Dendritic cell treated with granulocyte-macrophage colony-stimulating factor and Interleukin-4, amounts not matched to agents 40 ng/mL and 50 ng/mL, for 4 days (primary cell): ENCODE measurements at regions not wholly inside any gene's neighbourhood (a gene's known extent, or its start where the extent isn't known, plus 50 kb on each side); places are given as distances from the start of the nearest gene placed in this dataset.
"Not testable (repeated sequence)": the region's sequence is repeated elsewhere in the genome, so short reads cannot be mapped to it uniquely, and the experiment has no call there.

Experiments used
- H3K27ac Mint-ChIP-seq: one replicate; pipeline ENCODE4 v1.8.0; 2022; ENCODE audit warnings: mild to moderate bottlenecking, mixed read lengths
- H3K27me3 Mint-ChIP-seq: one replicate; pipeline ENCODE4 v1.8.0; 2022; ENCODE audit warnings: mild to moderate bottlenecking, mixed read lengths
- H3K36me3 Mint-ChIP-seq: one replicate; pipeline ENCODE4 v1.8.0; 2022; ENCODE audit warnings: low read depth, mixed read lengths
- H3K4me1 Mint-ChIP-seq: one replicate; pipeline ENCODE4 v1.8.0; 2022; ENCODE audit warnings: low read depth, mixed read lengths
- H3K4me3 Mint-ChIP-seq: one replicate; pipeline ENCODE4 v1.8.0; 2022; ENCODE audit warnings: mild to moderate bottlenecking, moderate library complexity, mixed read lengths
- H3K9me3 Mint-ChIP-seq: one replicate; pipeline ENCODE4 v1.8.0; 2022; ENCODE audit warnings: mixed read lengths
- intact Hi-C: fragments of 100-400 bp; cut with micrococcal nuclease; formaldehyde crosslinking; loops from one replicate; pipeline ENCODE4 v1.15.0; 2022

- H3K27ac Mint-ChIP-seq: no peak overlapping the region
- H3K9me3 Mint-ChIP-seq: no peaks in the 10 kb centered on the region
- H3K4me1 Mint-ChIP-seq: no peaks in the 10 kb centered on the region
- H3K27me3 Mint-ChIP-seq: no peaks in the 10 kb centered on the region
- intact Hi-C loops: no loop called here
- H3K36me3 Mint-ChIP-seq: no peaks in the 10 kb centered on the region
- no peak overlapping the region for H3K4me3 Mint-ChIP-seq
Observed at GRCh38 chr7:94706996-94707740, 51.2 kb upstream of the SGCE start.

- H3K36me3 Mint-ChIP-seq: no peaks in the 10 kb centered on the region
- no peaks in the 10 kb centered on the region for H3K27me3 Mint-ChIP-seq
- H3K4me1 Mint-ChIP-seq: no peaks in the 10 kb centered on the region
- no peak overlapping the region for H3K4me3 Mint-ChIP-seq
- H3K27ac Mint-ChIP-seq: no peak overlapping the region
- H3K9me3 Mint-ChIP-seq: no peaks in the 10 kb centered on the region
- intact Hi-C loops: no loop called here
Observed at GRCh38 chr7:94710256-94710655, 54.3 kb upstream of the SGCE start.

- H3K36me3 Mint-ChIP-seq, H3K27ac Mint-ChIP-seq, H3K4me3 Mint-ChIP-seq, H3K4me1 Mint-ChIP-seq, H3K27me3 Mint-ChIP-seq, intact Hi-C loops: not testable (repeated sequence)
- H3K9me3 Mint-ChIP-seq: peaks cover 34% of the 10 kb centered on the region
Observed at GRCh38 chr7:94722360-94722759, 66.4 kb upstream of the SGCE start.

GRCh38 chr7:94728893-94729292 lies 73.0 kb upstream of the SGCE start:
- H3K36me3 Mint-ChIP-seq, H3K27me3 Mint-ChIP-seq, H3K4me1 Mint-ChIP-seq, intact Hi-C loops, H3K27ac Mint-ChIP-seq, H3K4me3 Mint-ChIP-seq: not testable (repeated sequence)
- H3K9me3 Mint-ChIP-seq: peaks cover 68% of the 10 kb centered on the region

- Mint-ChIP-seq H3K4me3 (no peak overlapping the region), H3K4me1 (no peaks in the 10 kb centered on the region), H3K27ac (no peak overlapping the region), H3K27me3 (no peaks in the 10 kb centered on the region), H3K9me3 (peaks cover under 1% of the 10 kb centered on the region), H3K36me3 (no peaks in the 10 kb centered on the region)
- intact Hi-C loops: no loop called here
Observed at GRCh38 chr7:94738071-94738470, 82.1 kb upstream of the SGCE start.

- no peaks in the 10 kb centered on the region for H3K9me3 Mint-ChIP-seq
- H3K36me3 Mint-ChIP-seq: no peaks in the 10 kb centered on the region
- no peaks in the 10 kb centered on the region for H3K27me3 Mint-ChIP-seq
- no peak overlapping the region for H3K27ac Mint-ChIP-seq
- intact Hi-C loops: no loop called here
- no peak overlapping the region for H3K4me3 Mint-ChIP-seq
- H3K4me1 Mint-ChIP-seq: no peaks in the 10 kb centered on the region
Observed at GRCh38 chr7:94739180-94739579, 83.2 kb upstream of the SGCE start.

GRCh38 chr7:94740509-94740908 lies 84.6 kb upstream of the SGCE start:
- Mint-ChIP-seq H3K4me1 (no peaks in the 10 kb centered on the region), H3K27me3 (no peaks in the 10 kb centered on the region), H3K27ac (no peak overlapping the region), H3K9me3 (no peaks in the 10 kb centered on the region), H3K4me3 (no peak overlapping the region), H3K36me3 (no peaks in the 10 kb centered on the region)
- intact Hi-C loops: no loop called here

- H3K9me3 Mint-ChIP-seq: no peaks in the 10 kb centered on the region
Observed at GRCh38 chr7:94741179-94741578, 85.2 kb upstream of the SGCE start.

GRCh38 chr7:94748376-94748775 lies 92.4 kb upstream of the SGCE start:
- Mint-ChIP-seq H3K36me3 (no peaks in the 10 kb centered on the region), H3K4me1 (no peaks in the 10 kb centered on the region), H3K27me3 (no peaks in the 10 kb centered on the region), H3K4me3 (no peak overlapping the region), H3K9me3 (peaks cover 24% of the 10 kb centered on the region), H3K27ac (no peak overlapping the region)
- intact Hi-C loops: no loop called here

More at GRCh38 chr7:94741179-94741578, 85.2 kb upstream of the SGCE start:
- no peak overlapping the region for H3K27ac Mint-ChIP-seq
- H3K36me3 Mint-ChIP-seq: no peaks in the 10 kb centered on the region
- H3K4me3 Mint-ChIP-seq: no peak overlapping the region
- intact Hi-C loops: no loop called here
- H3K4me1 Mint-ChIP-seq: no peaks in the 10 kb centered on the region
- no peaks in the 10 kb centered on the region for H3K27me3 Mint-ChIP-seq

GRCh38 chr7:94760446-94761100 lies 104.6 kb upstream of the SGCE start:
- no peaks in the 10 kb centered on the region for H3K36me3 Mint-ChIP-seq
- intact Hi-C loops: no loop called here
- H3K4me1 Mint-ChIP-seq: no peaks in the 10 kb centered on the region
- no peak overlapping the region for H3K4me3 Mint-ChIP-seq
- H3K27ac Mint-ChIP-seq: no peak overlapping the region
- H3K9me3 Mint-ChIP-seq: peaks cover 29% of the 10 kb centered on the region
- no peaks in the 10 kb centered on the region for H3K27me3 Mint-ChIP-seq

GRCh38 chr7:94761451-94761850 lies 105.5 kb upstream of the SGCE start:
- Mint-ChIP-seq H3K27ac (no peak overlapping the region), H3K36me3 (no peaks in the 10 kb centered on the region), H3K4me3 (no peak overlapping the region), H3K4me1 (no peaks in the 10 kb centered on the region), H3K9me3 (peaks cover 20% of the 10 kb centered on the region), H3K27me3 (no peaks in the 10 kb centered on the region)
- intact Hi-C loops: no loop called here

- no peak overlapping the region for H3K27ac Mint-ChIP-seq
- H3K4me3 Mint-ChIP-seq: no peak overlapping the region
- no peaks in the 10 kb centered on the region for H3K4me1 Mint-ChIP-seq
- H3K27me3 Mint-ChIP-seq: no peaks in the 10 kb centered on the region
- no peaks in the 10 kb centered on the region for H3K36me3 Mint-ChIP-seq
- peaks cover 3% of the 10 kb centered on the region for H3K9me3 Mint-ChIP-seq
- intact Hi-C loops: no loop called here
Observed at GRCh38 chr7:94763268-94763667, 107.3 kb upstream of the SGCE start.

GRCh38 chr7:94769724-94770123 lies 113.8 kb upstream of the SGCE start:
- Mint-ChIP-seq H3K9me3 (peaks cover 43% of the 10 kb centered on the region), H3K36me3 (no peaks in the 10 kb centered on the region), H3K27me3 (no peaks in the 10 kb centered on the region), H3K27ac (no peak overlapping the region), H3K4me1 (no peaks in the 10 kb centered on the region), H3K4me3 (no peak overlapping the region)
- intact Hi-C loops: no loop called here

GRCh38 chr7:94778711-94779459 lies 123.0 kb upstream of the SGCE start:
- no peak overlapping the region for H3K4me3 Mint-ChIP-seq
- H3K9me3 Mint-ChIP-seq: peaks cover 31% of the 10 kb centered on the region
- H3K36me3 Mint-ChIP-seq: no peaks in the 10 kb centered on the region
- no peaks in the 10 kb centered on the region for H3K27me3 Mint-ChIP-seq
- no peak overlapping the region for H3K27ac Mint-ChIP-seq
- no peaks in the 10 kb centered on the region for H3K4me1 Mint-ChIP-seq
- intact Hi-C loops: no loop called here
